HEK293 (cell line): ENCODE measurements at regions not wholly inside any gene's neighbourhood (a gene's known extent, or its start where the extent isn't known, plus 50 kb on each side); places are given as distances from the start of the nearest gene placed in this dataset.

Experiments
- ZBTB7A ChIP-seq: fragments of 450-650 bp; formaldehyde crosslinking; IDR thresholded peaks from 2 replicates; pipeline ENCODE4 v1.5.1; 2016; ENCODE audit warnings: low read depth, missing biosample characterization, missing genetic modification characterization
- ZFP3 ChIP-seq: fragments of 450-650 bp; formaldehyde crosslinking; IDR thresholded peaks from 2 replicates; pipeline ENCODE4 v1.5.1; 2016; ENCODE audit warnings: low read depth, missing biosample characterization, missing genetic modification characterization
- ZNF121 ChIP-seq: fragments of 450-650 bp; formaldehyde crosslinking; IDR thresholded peaks from 2 replicates; pipeline ENCODE4 v1.5.1; 2016; ENCODE audit warnings: missing biosample characterization, missing genetic modification characterization
- ZNF140 ChIP-seq: fragments of 450-650 bp; formaldehyde crosslinking; IDR thresholded peaks from 2 replicates; pipeline ENCODE4 v1.5.1; 2016; ENCODE audit warnings: missing biosample characterization, missing genetic modification characterization
- ZNF274 ChIP-seq, 2 experiments: fragments of 200-500 bp in 1 of 2; fragments of 450-650 bp in 1 of 2; sonication (Bioruptor generic) in 1 of 2; formaldehyde crosslinking in 1 of 2; IDR thresholded peaks; 2 replicates each; pipeline versions ENCODE4 v1.5.1 to v1.6.1; 2014 to 2016; ENCODE audit warnings: borderline replicate concordance in 1 of 2, inconsistent platforms in 1 of 2, low read length in 1 of 2, missing biosample characterization in 1 of 2, missing genetic modification characterization in 1 of 2
- ZNF423 ChIP-seq: fragments of 450-650 bp; formaldehyde crosslinking; IDR thresholded peaks from 2 replicates; pipeline ENCODE4 v1.5.1; 2016; ENCODE audit warnings: missing biosample characterization, missing genetic modification characterization
- ZNF561 ChIP-seq: fragments of 450-650 bp; IDR thresholded peaks from 2 replicates; pipeline ENCODE4 v1.5.1; 2018; ENCODE audit warnings: missing biosample characterization, missing genetic modification characterization, borderline replicate concordance
- ZNF677 ChIP-seq: fragments of 450-650 bp; IDR thresholded peaks from 2 replicates; pipeline ENCODE4 v1.5.0; 2018; ENCODE audit warnings: missing biosample characterization, mild to moderate bottlenecking, missing genetic modification characterization, moderate library complexity
- TF ChIP-seq, protein P1 (sequence below): fragments of 450-650 bp; formaldehyde crosslinking; IDR thresholded peaks from 2 replicates; pipeline ENCODE4 v1.5.1; 2016; ENCODE audit warnings: missing biosample characterization, missing genetic modification characterization
- TF ChIP-seq, protein P2 (sequence below): fragments of 450-650 bp; formaldehyde crosslinking; IDR thresholded peaks from 2 replicates; pipeline ENCODE4 v1.5.1; 2016; ENCODE audit warnings: missing biosample characterization, missing genetic modification characterization

GRCh38 chr12:90304231-90304630 is 595.6 kb upstream of the ATP2B1 start:
- TF ChIP-seq ZNF274 (IDR thresholded peaks at IDR 0.05; ENCODE audit: low read length) (no peak), ZNF274 (tag by site-specific recombination; IDR thresholded peaks at IDR 0.05; ENCODE audit: borderline replicate concordance) (no peak), ZNF423 (no peak), ZNF121 (no peak), ZBTB7A (tag by site-specific recombination) (no peak), ZNF677 (no peak), ZFP3 (no peak), ZNF561 (tag by site-specific recombination) (no peak), ZNF140 (tag by site-specific recombination) (no peak)
- TF ChIP-seq, protein P1, sequence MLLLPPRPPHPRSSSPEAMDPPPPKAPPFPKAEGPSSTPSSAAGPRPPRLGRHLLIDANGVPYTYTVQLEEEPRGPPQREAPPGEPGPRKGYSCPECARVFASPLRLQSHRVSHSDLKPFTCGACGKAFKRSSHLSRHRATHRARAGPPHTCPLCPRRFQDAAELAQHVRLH (tag by site-specific recombination): no peak
- TF ChIP-seq, protein P2, sequence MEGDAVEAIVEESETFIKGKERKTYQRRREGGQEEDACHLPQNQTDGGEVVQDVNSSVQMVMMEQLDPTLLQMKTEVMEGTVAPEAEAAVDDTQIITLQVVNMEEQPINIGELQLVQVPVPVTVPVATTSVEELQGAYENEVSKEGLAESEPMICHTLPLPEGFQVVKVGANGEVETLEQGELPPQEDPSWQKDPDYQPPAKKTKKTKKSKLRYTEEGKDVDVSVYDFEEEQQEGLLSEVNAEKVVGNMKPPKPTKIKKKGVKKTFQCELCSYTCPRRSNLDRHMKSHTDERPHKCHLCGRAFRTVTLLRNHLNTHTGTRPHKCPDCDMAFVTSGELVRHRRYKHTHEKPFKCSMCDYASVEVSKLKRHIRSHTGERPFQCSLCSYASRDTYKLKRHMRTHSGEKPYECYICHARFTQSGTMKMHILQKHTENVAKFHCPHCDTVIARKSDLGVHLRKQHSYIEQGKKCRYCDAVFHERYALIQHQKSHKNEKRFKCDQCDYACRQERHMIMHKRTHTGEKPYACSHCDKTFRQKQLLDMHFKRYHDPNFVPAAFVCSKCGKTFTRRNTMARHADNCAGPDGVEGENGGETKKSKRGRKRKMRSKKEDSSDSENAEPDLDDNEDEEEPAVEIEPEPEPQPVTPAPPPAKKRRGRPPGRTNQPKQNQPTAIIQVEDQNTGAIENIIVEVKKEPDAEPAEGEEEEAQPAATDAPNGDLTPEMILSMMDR: no peak
